ENCODE measurements at regions not wholly inside any gene's neighbourhood (a gene's known extent, or its start where the extent isn't known, plus 50 kb on each side); places are given as distances from the start of the nearest gene placed in this dataset.

DNA sequence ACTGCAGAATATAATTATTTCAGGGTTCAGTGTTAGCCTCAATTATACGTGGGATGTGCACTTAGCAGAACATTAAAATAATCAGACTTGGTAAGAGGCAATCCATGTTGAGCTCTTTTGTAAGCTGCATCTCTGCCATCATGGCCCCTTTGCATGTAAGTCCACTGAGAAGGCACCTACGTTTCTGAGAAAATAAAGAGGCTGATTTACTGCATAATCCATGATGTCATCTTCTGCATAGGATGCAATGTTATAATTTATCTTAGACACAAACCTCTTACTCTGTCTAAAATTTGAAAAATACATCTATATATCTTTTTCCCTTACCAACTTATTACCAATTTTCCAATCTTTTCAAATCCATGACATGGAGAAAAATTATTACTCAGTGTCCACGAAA lies 1294.7 kb downstream of the ZPLD1 start:
- TF ChIP-seq, protein P1, sequence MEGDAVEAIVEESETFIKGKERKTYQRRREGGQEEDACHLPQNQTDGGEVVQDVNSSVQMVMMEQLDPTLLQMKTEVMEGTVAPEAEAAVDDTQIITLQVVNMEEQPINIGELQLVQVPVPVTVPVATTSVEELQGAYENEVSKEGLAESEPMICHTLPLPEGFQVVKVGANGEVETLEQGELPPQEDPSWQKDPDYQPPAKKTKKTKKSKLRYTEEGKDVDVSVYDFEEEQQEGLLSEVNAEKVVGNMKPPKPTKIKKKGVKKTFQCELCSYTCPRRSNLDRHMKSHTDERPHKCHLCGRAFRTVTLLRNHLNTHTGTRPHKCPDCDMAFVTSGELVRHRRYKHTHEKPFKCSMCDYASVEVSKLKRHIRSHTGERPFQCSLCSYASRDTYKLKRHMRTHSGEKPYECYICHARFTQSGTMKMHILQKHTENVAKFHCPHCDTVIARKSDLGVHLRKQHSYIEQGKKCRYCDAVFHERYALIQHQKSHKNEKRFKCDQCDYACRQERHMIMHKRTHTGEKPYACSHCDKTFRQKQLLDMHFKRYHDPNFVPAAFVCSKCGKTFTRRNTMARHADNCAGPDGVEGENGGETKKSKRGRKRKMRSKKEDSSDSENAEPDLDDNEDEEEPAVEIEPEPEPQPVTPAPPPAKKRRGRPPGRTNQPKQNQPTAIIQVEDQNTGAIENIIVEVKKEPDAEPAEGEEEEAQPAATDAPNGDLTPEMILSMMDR (IDR thresholded peaks at IDR 0.05; ENCODE audit: low read depth, low read length): no peak
- no peak for TF ChIP-seq POLR2A (IDR thresholded peaks at IDR 0.05; ENCODE audit: extremely low read depth, insufficient read length)

Data from NB4 (cell line).